GM23338 (cell line): ENCODE measurements at regions not wholly inside any gene's neighbourhood (a gene's known extent, or its start where the extent isn't known, plus 50 kb on each side); places are given as distances from the start of the nearest gene placed in this dataset.

Source experiments
- ATAC-seq: fragments of 200-7000 bp; cut with Tn5 transposase; 3 replicates; pipeline ENCODE4 v1.9.1; 2020
- DNase-seq: peaks from one replicate; pipeline ENCODE4 v3.0.0-alpha.2; 2015; ENCODE audit warnings: low spot score
- H2AFZ ChIP-seq: fragments of 200-600 bp; sonication (generic); 2 replicates; pipeline ENCODE4 v1.8.0; 2016; ENCODE audit warnings: antibody characterized with exemption, mild to moderate bottlenecking, moderate library complexity
- H3F3A ChIP-seq: fragments of 200-600 bp; sonication (generic); replicated peaks from 2 replicates; pipeline ENCODE4 v1.8.0; 2017; ENCODE audit warnings: antibody characterized with exemption, mixed run types, low read depth
- H3K27ac ChIP-seq: fragments of 200-600 bp; sonication (generic); 2 replicates; pipeline ENCODE4 v1.6.1; 2016; ENCODE audit warnings: low read depth
- H3K27me3 ChIP-seq: fragments of 200-600 bp; sonication (generic); 2 replicates; pipeline ENCODE4 v1.8.0; 2016; ENCODE audit warnings: mild to moderate bottlenecking, mixed run types, moderate library complexity; ENCODE audit not compliant: insufficient read depth
- H3K36me3 ChIP-seq: fragments of 200-600 bp; sonication (generic); 2 replicates; pipeline ENCODE4 v1.8.0; 2016; ENCODE audit warnings: mild to moderate bottlenecking; ENCODE audit not compliant: insufficient read depth
- H3K4me1 ChIP-seq: fragments of 200-600 bp; sonication (generic); 2 replicates; pipeline ENCODE4 v1.8.0; 2016; ENCODE audit warnings: mild to moderate bottlenecking, moderate library complexity; ENCODE audit not compliant: insufficient read depth
- H3K4me2 ChIP-seq: fragments of 200-600 bp; sonication (generic); 2 replicates; pipeline ENCODE4 v1.7.1; 2017; ENCODE audit warnings: mixed run types
- H3K4me3 ChIP-seq: fragments of 200-600 bp; sonication (generic); 2 replicates; pipeline ENCODE4 v1.6.1; 2016; ENCODE audit warnings: mixed run types
- H3K79me2 ChIP-seq: fragments of 200-600 bp; sonication (generic); replicated peaks from 2 replicates; pipeline ENCODE4 v1.8.0; 2017; ENCODE audit warnings: mild to moderate bottlenecking; ENCODE audit not compliant: insufficient read depth
- H3K9me2 ChIP-seq: fragments of 200-600 bp; sonication (generic); 2 replicates; pipeline ENCODE4 v1.8.0; 2017; ENCODE audit not compliant: insufficient read depth
- H4K20me1 ChIP-seq: fragments of 200-600 bp; sonication (generic); replicated peaks from 2 replicates; pipeline ENCODE4 v1.8.0; 2017; ENCODE audit warnings: mild to moderate bottlenecking; ENCODE audit not compliant: insufficient read depth
- H3K27ac Mint-ChIP-seq: 2 replicates; pipeline ENCODE4 v1.8.0; 2020; ENCODE audit warnings: inconsistent platforms, mild to moderate bottlenecking, moderate library complexity, mixed read lengths
- H3K27me3 Mint-ChIP-seq: 3 replicates; pipeline ENCODE4 v1.8.0; 2022; ENCODE audit warnings: low read depth, mild to moderate bottlenecking, moderate library complexity, mixed read lengths, inconsistent platforms; ENCODE audit not compliant: insufficient read depth, poor library complexity
- H3K36me3 Mint-ChIP-seq: 3 replicates; pipeline ENCODE4 v1.8.0; 2021; ENCODE audit warnings: low read depth, mild to moderate bottlenecking, inconsistent platforms, moderate library complexity, mixed read lengths
- H3K4me1 Mint-ChIP-seq: 3 replicates; pipeline ENCODE4 v1.8.0; 2020; ENCODE audit warnings: mild to moderate bottlenecking, inconsistent platforms, mixed read lengths
- H3K4me3 Mint-ChIP-seq: 3 replicates; pipeline ENCODE4 v1.8.0; 2021; ENCODE audit warnings: moderate library complexity, mild to moderate bottlenecking, inconsistent platforms, mixed read lengths
- H3K9me3 Mint-ChIP-seq: 3 replicates; pipeline ENCODE4 v1.8.0; 2020; ENCODE audit warnings: moderate library complexity, mild to moderate bottlenecking, inconsistent platforms, mixed read lengths
- CREB1 ChIP-seq: fragments of 250-450 bp; sonication (Bioruptor Pico); IDR thresholded peaks from 2 replicates; pipeline ENCODE4 v1.5.0; 2020; ENCODE audit warnings: low read depth, mild to moderate bottlenecking, moderate library complexity
- EZH2 ChIP-seq: fragments of 200-600 bp; sonication (generic); IDR thresholded peaks from one replicate; pipeline ENCODE4 v1.8.0; 2017; ENCODE audit warnings: antibody characterized with exemption, mild to moderate bottlenecking, low read depth; ENCODE audit not compliant: unreplicated experiment
- JUNB ChIP-seq: IDR thresholded peaks from one replicate; pipeline ENCODE4 v1.6.1; 2016; ENCODE audit warnings: antibody characterized with exemption; ENCODE audit not compliant: unreplicated experiment
- NANOG ChIP-seq: IDR thresholded peaks from 2 replicates; pipeline ENCODE4 v1.6.1; 2016; ENCODE audit warnings: antibody characterized with exemption, borderline replicate concordance
- POLR2AphosphoS5 ChIP-seq: IDR thresholded peaks from 2 replicates; pipeline ENCODE4 v1.6.1; 2016; ENCODE audit warnings: antibody characterized with exemption, low read depth
- STAT1 ChIP-seq: IDR thresholded peaks from one replicate; pipeline ENCODE4 v1.6.1; 2016; ENCODE audit warnings: antibody characterized with exemption; ENCODE audit not compliant: unreplicated experiment
- ZNF331 ChIP-seq: fragments of 250-450 bp; sonication (Bioruptor Pico); IDR thresholded peaks from 2 replicates; pipeline ENCODE4 v1.5.0; 2020; ENCODE audit warnings: low read depth, mild to moderate bottlenecking, moderate library complexity
- TF ChIP-seq, protein P1 (sequence below): IDR thresholded peaks from one replicate; pipeline ENCODE4 v1.6.1; 2018; ENCODE audit warnings: antibody characterized with exemption; ENCODE audit not compliant: unreplicated experiment
- TF ChIP-seq, protein P2 (sequence below): IDR thresholded peaks from 2 replicates; pipeline ENCODE4 v1.6.1; 2016; ENCODE audit warnings: antibody characterized with exemption
- TF ChIP-seq, protein P3 (sequence below): fragments of 250-450 bp; sonication (Bioruptor Pico); IDR thresholded peaks from 2 replicates; pipeline ENCODE4 v1.5.0; 2020; ENCODE audit warnings: mild to moderate bottlenecking, moderate library complexity

DNA sequence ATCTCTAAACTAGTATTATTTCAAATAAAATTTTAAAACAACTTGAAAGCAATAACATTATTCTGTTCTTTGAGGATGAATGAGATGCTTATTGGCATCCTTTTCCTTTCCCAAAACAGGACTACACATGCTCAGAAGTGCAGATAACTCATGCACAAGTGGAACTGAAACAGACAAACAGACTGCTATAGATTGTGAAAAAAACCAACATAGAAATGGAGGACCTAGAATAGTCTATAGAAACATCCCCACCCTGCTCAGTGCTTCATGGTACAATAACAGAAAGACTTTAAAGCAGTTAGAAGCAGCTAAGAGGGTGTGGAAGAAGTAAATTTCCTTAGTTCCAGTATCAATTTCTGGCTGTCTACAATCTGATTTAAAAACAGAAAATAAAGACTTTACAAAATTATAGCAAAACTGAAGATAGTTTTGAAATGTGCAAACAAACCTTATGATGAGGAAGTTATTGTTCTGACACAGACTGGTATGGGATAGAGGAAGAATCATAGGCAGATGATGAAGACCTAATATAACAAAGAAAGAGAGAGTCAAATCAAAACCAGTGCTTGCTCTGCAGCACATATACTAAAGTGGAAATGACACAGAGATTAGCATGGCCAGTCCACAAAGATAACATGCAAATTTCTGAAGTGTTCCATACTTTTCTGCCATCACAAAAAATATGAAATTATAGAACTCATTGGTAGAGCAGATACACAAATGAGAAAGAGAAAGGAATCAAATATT lies 1025.4 kb downstream of the SQOR start:
- H2AFZ ChIP-seq = no peak overlapping the region
- ATAC-seq (no peak), DNase-seq (no peak)
- no peak overlapping the region for H3K4me3 Mint-ChIP-seq
- no peaks in the 10 kb centered on the region for H3F3A ChIP-seq
- H3K27ac Mint-ChIP-seq = no peak overlapping the region
- H3K36me3 ChIP-seq = no peaks in the 10 kb centered on the region
- no peaks in the 10 kb centered on the region for H3K36me3 Mint-ChIP-seq
- H3K27me3 Mint-ChIP-seq = no peaks in the 10 kb centered on the region
- H3K4me1 ChIP-seq = no peaks in the 10 kb centered on the region
- peaks cover 53% of the 10 kb centered on the region for H3K9me3 Mint-ChIP-seq
- H3K4me1 Mint-ChIP-seq = no peaks in the 10 kb centered on the region
- no peak for TF ChIP-seq NANOG
- no peak overlapping the region for H3K27ac ChIP-seq
- no peak overlapping the region for H3K4me2 ChIP-seq
- no peaks in the 10 kb centered on the region for H3K9me2 ChIP-seq
- H3K79me2 ChIP-seq = no peaks in the 10 kb centered on the region
- H3K4me3 ChIP-seq = no peak overlapping the region
- H3K27me3 ChIP-seq = no peaks in the 10 kb centered on the region
- H4K20me1 ChIP-seq = no peaks in the 10 kb centered on the region

DNA sequence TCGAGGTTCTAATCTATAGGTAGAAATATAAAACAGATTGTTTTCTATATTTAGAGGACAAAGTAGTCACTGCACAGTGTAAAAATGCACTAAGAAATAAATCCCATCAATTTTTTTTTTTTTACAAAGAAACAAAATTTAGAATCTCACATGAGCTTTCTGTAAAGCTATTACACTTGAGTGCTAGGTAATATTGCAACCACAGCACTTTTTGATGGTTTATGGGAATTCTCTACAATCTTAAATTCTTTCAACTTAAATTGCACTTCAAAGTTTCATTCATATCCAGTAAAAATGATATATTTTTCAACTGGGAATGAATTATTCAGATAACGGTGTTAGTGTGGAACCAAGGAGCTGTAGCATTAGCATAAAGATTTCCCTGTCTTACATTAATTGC lies 1035.4 kb downstream of the SQOR start:
- Histone ChIP-seq H3K27me3 (no peaks in the 10 kb centered on the region), H3F3A (no peaks in the 10 kb centered on the region), H3K27ac (no peak overlapping the region), H2AFZ (no peak overlapping the region), H3K36me3 (no peaks in the 10 kb centered on the region), H3K4me2 (no peak overlapping the region), H4K20me1 (no peaks in the 10 kb centered on the region), H3K4me1 (no peaks in the 10 kb centered on the region), H3K9me2 (peaks cover 6% of the 10 kb centered on the region; the same call in 1 of the 2 replicates), H3K79me2 (no peaks in the 10 kb centered on the region), H3K4me3 (no peak overlapping the region)
- H3K9me3 Mint-ChIP-seq = peaks cover 41% of the 10 kb centered on the region
- H3K27ac Mint-ChIP-seq = no peak overlapping the region
- H3K27me3 Mint-ChIP-seq = peaks cover 2% of the 10 kb centered on the region
- no peaks in the 10 kb centered on the region for H3K4me1 Mint-ChIP-seq
- no peak for DNase-seq
- no peak overlapping the region for H3K4me3 Mint-ChIP-seq
- H3K36me3 Mint-ChIP-seq = no peaks in the 10 kb centered on the region
- no peak for ATAC-seq
- no peak for TF ChIP-seq STAT1
- TF ChIP-seq CREB1 (CRISPR knock-in tag) = no peak
- TF ChIP-seq POLR2AphosphoS5 = no peak
- TF ChIP-seq JUNB = no peak
- TF ChIP-seq, protein P1, sequence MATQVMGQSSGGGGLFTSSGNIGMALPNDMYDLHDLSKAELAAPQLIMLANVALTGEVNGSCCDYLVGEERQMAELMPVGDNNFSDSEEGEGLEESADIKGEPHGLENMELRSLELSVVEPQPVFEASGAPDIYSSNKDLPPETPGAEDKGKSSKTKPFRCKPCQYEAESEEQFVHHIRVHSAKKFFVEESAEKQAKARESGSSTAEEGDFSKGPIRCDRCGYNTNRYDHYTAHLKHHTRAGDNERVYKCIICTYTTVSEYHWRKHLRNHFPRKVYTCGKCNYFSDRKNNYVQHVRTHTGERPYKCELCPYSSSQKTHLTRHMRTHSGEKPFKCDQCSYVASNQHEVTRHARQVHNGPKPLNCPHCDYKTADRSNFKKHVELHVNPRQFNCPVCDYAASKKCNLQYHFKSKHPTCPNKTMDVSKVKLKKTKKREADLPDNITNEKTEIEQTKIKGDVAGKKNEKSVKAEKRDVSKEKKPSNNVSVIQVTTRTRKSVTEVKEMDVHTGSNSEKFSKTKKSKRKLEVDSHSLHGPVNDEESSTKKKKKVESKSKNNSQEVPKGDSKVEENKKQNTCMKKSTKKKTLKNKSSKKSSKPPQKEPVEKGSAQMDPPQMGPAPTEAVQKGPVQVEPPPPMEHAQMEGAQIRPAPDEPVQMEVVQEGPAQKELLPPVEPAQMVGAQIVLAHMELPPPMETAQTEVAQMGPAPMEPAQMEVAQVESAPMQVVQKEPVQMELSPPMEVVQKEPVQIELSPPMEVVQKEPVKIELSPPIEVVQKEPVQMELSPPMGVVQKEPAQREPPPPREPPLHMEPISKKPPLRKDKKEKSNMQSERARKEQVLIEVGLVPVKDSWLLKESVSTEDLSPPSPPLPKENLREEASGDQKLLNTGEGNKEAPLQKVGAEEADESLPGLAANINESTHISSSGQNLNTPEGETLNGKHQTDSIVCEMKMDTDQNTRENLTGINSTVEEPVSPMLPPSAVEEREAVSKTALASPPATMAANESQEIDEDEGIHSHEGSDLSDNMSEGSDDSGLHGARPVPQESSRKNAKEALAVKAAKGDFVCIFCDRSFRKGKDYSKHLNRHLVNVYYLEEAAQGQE = no peak
- TF ChIP-seq, protein P2, sequence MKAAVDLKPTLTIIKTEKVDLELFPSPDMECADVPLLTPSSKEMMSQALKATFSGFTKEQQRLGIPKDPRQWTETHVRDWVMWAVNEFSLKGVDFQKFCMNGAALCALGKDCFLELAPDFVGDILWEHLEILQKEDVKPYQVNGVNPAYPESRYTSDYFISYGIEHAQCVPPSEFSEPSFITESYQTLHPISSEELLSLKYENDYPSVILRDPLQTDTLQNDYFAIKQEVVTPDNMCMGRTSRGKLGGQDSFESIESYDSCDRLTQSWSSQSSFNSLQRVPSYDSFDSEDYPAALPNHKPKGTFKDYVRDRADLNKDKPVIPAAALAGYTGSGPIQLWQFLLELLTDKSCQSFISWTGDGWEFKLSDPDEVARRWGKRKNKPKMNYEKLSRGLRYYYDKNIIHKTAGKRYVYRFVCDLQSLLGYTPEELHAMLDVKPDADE = no peak
- no peak for TF ChIP-seq EZH2
- TF ChIP-seq, protein P3, sequence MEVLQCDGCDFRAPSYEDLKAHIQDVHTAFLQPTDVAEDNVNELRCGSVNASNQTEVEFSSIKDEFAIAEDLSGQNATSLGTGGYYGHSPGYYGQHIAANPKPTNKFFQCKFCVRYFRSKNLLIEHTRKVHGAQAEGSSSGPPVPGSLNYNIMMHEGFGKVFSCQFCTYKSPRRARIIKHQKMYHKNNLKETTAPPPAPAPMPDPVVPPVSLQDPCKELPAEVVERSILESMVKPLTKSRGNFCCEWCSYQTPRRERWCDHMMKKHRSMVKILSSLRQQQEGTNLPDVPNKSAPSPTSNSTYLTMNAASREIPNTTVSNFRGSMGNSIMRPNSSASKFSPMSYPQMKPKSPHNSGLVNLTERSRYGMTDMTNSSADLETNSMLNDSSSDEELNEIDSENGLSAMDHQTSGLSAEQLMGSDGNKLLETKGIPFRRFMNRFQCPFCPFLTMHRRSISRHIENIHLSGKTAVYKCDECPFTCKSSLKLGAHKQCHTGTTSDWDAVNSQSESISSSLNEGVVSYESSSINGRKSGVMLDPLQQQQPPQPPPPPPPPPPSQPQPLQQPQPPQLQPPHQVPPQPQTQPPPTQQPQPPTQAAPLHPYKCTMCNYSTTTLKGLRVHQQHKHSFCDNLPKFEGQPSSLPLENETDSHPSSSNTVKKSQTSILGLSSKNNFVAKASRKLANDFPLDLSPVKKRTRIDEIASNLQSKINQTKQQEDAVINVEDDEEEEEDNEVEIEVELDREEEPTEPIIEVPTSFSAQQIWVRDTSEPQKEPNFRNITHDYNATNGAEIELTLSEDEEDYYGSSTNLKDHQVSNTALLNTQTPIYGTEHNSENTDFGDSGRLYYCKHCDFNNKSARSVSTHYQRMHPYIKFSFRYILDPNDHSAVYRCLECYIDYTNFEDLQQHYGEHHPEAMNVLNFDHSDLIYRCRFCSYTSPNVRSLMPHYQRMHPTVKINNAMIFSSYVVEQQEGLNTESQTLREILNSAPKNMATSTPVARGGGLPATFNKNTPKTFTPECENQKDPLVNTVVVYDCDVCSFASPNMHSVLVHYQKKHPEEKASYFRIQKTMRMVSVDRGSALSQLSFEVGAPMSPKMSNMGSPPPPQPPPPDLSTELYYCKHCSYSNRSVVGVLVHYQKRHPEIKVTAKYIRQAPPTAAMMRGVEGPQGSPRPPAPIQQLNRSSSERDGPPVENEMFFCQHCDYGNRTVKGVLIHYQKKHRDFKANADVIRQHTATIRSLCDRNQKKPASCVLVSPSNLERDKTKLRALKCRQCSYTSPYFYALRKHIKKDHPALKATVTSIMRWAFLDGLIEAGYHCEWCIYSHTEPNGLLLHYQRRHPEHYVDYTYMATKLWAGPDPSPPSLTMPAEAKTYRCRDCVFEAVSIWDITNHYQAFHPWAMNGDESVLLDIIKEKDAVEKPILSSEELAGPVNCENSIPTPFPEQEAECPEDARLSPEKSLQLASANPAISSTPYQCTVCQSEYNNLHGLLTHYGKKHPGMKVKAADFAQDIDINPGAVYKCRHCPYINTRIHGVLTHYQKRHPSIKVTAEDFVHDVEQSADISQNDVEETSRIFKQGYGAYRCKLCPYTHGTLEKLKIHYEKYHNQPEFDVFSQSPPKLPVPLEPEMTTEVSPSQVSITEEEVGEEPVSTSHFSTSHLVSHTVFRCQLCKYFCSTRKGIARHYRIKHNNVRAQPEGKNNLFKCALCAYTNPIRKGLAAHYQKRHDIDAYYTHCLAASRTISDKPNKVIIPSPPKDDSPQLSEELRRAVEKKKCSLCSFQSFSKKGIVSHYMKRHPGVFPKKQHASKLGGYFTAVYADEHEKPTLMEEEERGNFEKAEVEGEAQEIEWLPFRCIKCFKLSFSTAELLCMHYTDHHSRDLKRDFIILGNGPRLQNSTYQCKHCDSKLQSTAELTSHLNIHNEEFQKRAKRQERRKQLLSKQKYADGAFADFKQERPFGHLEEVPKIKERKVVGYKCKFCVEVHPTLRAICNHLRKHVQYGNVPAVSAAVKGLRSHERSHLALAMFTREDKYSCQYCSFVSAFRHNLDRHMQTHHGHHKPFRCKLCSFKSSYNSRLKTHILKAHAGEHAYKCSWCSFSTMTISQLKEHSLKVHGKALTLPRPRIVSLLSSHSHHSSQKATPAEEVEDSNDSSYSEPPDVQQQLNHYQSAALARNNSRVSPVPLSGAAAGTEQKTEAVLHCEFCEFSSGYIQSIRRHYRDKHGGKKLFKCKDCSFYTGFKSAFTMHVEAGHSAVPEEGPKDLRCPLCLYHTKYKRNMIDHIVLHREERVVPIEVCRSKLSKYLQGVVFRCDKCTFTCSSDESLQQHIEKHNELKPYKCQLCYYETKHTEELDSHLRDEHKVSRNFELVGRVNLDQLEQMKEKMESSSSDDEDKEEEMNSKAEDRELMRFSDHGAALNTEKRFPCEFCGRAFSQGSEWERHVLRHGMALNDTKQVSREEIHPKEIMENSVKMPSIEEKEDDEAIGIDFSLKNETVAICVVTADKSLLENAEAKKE (CRISPR knock-in tag) = no peak
- TF ChIP-seq NANOG = no peak
- no peak for TF ChIP-seq ZNF331 (CRISPR knock-in tag)
